PC-3 (cell line): ENCODE measurements at regions not wholly inside any gene's neighbourhood (a gene's known extent, or its start where the extent isn't known, plus 50 kb on each side); places are given as distances from the start of the nearest gene placed in this dataset.

Source experiments
- ATAC-seq: fragments of 200-7000 bp; cut with Tn5 transposase; 2 replicates; pipeline ENCODE4 v1.9.1; 2020; ENCODE audit warnings: mild to moderate bottlenecking, moderate library complexity
- BruUV-seq: library from RNA; stranded (reverse); fragments of 400-500 nt; replicated peaks from 2 replicates; lab custom pipeline; 2021; lab: Mats Ljungman, UMichigan
- CTCF ChIA-PET: fragments of 300-600 bp; sonication (Branson Sonifier 250); formaldehyde crosslinking; loops from one replicate; lab custom pipeline; 2022; ENCODE audit warnings: antibody characterized with exemption; lab: Charles Lee
- POLR2A ChIA-PET: fragments of 300-600 bp; sonication (Branson Sonifier 250); formaldehyde crosslinking; loops from one replicate; lab custom pipeline; 2022; ENCODE audit warnings: antibody characterized with exemption; ENCODE audit not compliant: unreplicated experiment; lab: Charles Lee
- DNase-seq: peaks from one replicate; pipeline ENCODE4 v3.0.0-alpha.2; 2015
- H2AFZ ChIP-seq: fragments of 300-600 bp; sonication (generic); 2 replicates; pipeline ENCODE4 v1.6.0; 2016; ENCODE audit warnings: antibody characterized with exemption, low read length
- H3F3A ChIP-seq: fragments of 300-600 bp; sonication (generic); one replicate; pipeline ENCODE4 v1.6.0; 2017; ENCODE audit warnings: antibody characterized with exemption, low read length, control low read depth, mild to moderate bottlenecking; ENCODE audit not compliant: unreplicated experiment
- H3K27ac ChIP-seq: fragments of 300-600 bp; sonication (generic); 2 replicates; pipeline ENCODE4 v1.5.1; 2016; ENCODE audit warnings: mild to moderate bottlenecking, low read length
- H3K27me3 ChIP-seq: fragments of 300-600 bp; sonication (generic); 2 replicates; pipeline ENCODE4 v1.6.1; 2016; ENCODE audit warnings: low read length, mixed read lengths
- H3K36me3 ChIP-seq: fragments of 300-600 bp; sonication (generic); 2 replicates; pipeline ENCODE4 v1.6.1; 2016; ENCODE audit warnings: low read depth, mixed run types, low read length, mixed read lengths
- H3K4me1 ChIP-seq: fragments of 300-600 bp; sonication (generic); 2 replicates; pipeline ENCODE4 v1.5.1; 2016; ENCODE audit warnings: low read length; ENCODE audit not compliant: insufficient read depth
- H3K4me2 ChIP-seq: fragments of 300-600 bp; sonication (generic); 2 replicates; pipeline ENCODE4 v1.6.0; 2016; ENCODE audit warnings: low read length
- H3K4me3 ChIP-seq: fragments of 300-600 bp; sonication (generic); 2 replicates; pipeline ENCODE4 v1.5.1; 2016; ENCODE audit warnings: mild to moderate bottlenecking, low read length, mixed read lengths
- H3K79me2 ChIP-seq: fragments of 300-600 bp; sonication (generic); 2 replicates; pipeline ENCODE4 v1.6.1; 2017; ENCODE audit warnings: low read length, mixed read lengths
- H3K9ac ChIP-seq: fragments of 300-600 bp; sonication (generic); 2 replicates; pipeline ENCODE4 v1.6.0; 2016; ENCODE audit warnings: mild to moderate bottlenecking, low read length
- H3K9me2 ChIP-seq: fragments of 300-600 bp; sonication (generic); replicated peaks from 2 replicates; pipeline ENCODE4 v1.6.1; 2016; ENCODE audit warnings: mixed run types, low read length, mixed read lengths
- H3K9me3 ChIP-seq: fragments of 300-600 bp; sonication (generic); 2 replicates; pipeline ENCODE4 v1.6.1; 2016; ENCODE audit warnings: low read length, mixed read lengths
- H4K20me1 ChIP-seq: fragments of 300-600 bp; sonication (generic); 2 replicates; pipeline ENCODE4 v1.6.1; 2016; ENCODE audit warnings: low read length, mixed read lengths
- CTCF ChIP-seq: fragments of 300-600 bp; sonication (generic); conservative IDR thresholded peaks from 2 replicates; pipeline ENCODE4 v1.5.1; 2017; ENCODE audit warnings: antibody characterized with exemption, low read depth, mild to moderate bottlenecking, low read length
- EZH2 ChIP-seq: fragments of 300-600 bp; sonication (generic); IDR thresholded peaks from one replicate; pipeline ENCODE4 v1.6.1; 2017; ENCODE audit warnings: antibody characterized with exemption, mild to moderate bottlenecking, low read length; ENCODE audit not compliant: unreplicated experiment
- EZH2phosphoT487 ChIP-seq: fragments of 300-600 bp; sonication (generic); IDR thresholded peaks from 2 replicates; pipeline ENCODE4 v1.6.1; 2018; ENCODE audit warnings: mild to moderate bottlenecking, antibody characterized with exemption, low read length, borderline replicate concordance
- intact Hi-C: fragments of 100-400 bp; cut with micrococcal nuclease; formaldehyde crosslinking; loops from 2 replicates; pipeline ENCODE4 v1.9.0; 2023

- no peaks in the 10 kb centered on the region for H3K36me3 ChIP-seq
- no peak overlapping the region for H3K9ac ChIP-seq
- no peak for TF ChIP-seq CTCF
- TF ChIP-seq EZH2 = no peak
- no peak for TF ChIP-seq EZH2phosphoT487
- H2AFZ ChIP-seq = no peak overlapping the region
- ChIA-PET CTCF (no interaction called here), POLR2A (no interaction called here)
- H3K79me2 ChIP-seq = no peaks in the 10 kb centered on the region
- H3K4me1 ChIP-seq = no peaks in the 10 kb centered on the region
- no peaks in the 10 kb centered on the region for H3K27me3 ChIP-seq
- H3K4me3 ChIP-seq = no peak overlapping the region
- no peaks in the 10 kb centered on the region for H3K9me2 ChIP-seq
- no peak overlapping the region for H3K4me2 ChIP-seq
- intact Hi-C loops = no loop called here
- no peaks in the 10 kb centered on the region for H3F3A ChIP-seq
- H4K20me1 ChIP-seq = no peaks in the 10 kb centered on the region
- no peaks in the 10 kb centered on the region for H3K9me3 ChIP-seq
- no TSS peak for BruUV-seq
- no peak overlapping the region for H3K27ac ChIP-seq
- ATAC-seq (no peak), DNase-seq (no peak)
Observed at GRCh38 chr20:11438412-11438811, 479.3 kb upstream of the BTBD3 start.

- Histone ChIP-seq H3K4me1 (no peaks in the 10 kb centered on the region), H3K4me3 (no peak overlapping the region), H4K20me1 (no peaks in the 10 kb centered on the region), H3K9ac (no peak overlapping the region), H3K9me2 (no peaks in the 10 kb centered on the region), H3F3A (no peaks in the 10 kb centered on the region), H3K27me3 (no peaks in the 10 kb centered on the region), H3K79me2 (no peaks in the 10 kb centered on the region), H3K36me3 (no peaks in the 10 kb centered on the region), H3K4me2 (no peak overlapping the region), H3K9me3 (no peaks in the 10 kb centered on the region), H2AFZ (no peak overlapping the region), H3K27ac (no peak overlapping the region)
- POLR2A ChIA-PET = no interaction called here
- no peak for TF ChIP-seq CTCF
- TF ChIP-seq EZH2phosphoT487 = no peak
- no peak for TF ChIP-seq EZH2
- intact Hi-C loops = no loop called here
- no TSS peak for BruUV-seq
- DNase-seq = no peak
- CTCF ChIA-PET = no interaction called here
- no peak for ATAC-seq
Observed at GRCh38 chr20:11443382-11444119, 474.1 kb upstream of the BTBD3 start.

GRCh38 chr20:11445161-11445560 is 472.5 kb upstream of the BTBD3 start:
- H3K36me3 ChIP-seq = no peaks in the 10 kb centered on the region
- no peak overlapping the region for H2AFZ ChIP-seq
- no TSS peak for BruUV-seq
- no peaks in the 10 kb centered on the region for H3K79me2 ChIP-seq
- DNase-seq (no peak), ATAC-seq (no peak)
- H3K27ac ChIP-seq = no peak overlapping the region
- H3F3A ChIP-seq = no peaks in the 10 kb centered on the region
- no peaks in the 10 kb centered on the region for H3K4me1 ChIP-seq
- ChIA-PET CTCF (no interaction called here), POLR2A (no interaction called here)
- intact Hi-C loops = no loop called here
- H3K9ac ChIP-seq = no peak overlapping the region
- H3K9me2 ChIP-seq = no peaks in the 10 kb centered on the region
- TF ChIP-seq CTCF (no peak), EZH2 (no peak), EZH2phosphoT487 (no peak)
- H4K20me1 ChIP-seq = no peaks in the 10 kb centered on the region
- H3K4me2 ChIP-seq = no peak overlapping the region
- no peaks in the 10 kb centered on the region for H3K9me3 ChIP-seq
- H3K4me3 ChIP-seq = no peak overlapping the region
- no peaks in the 10 kb centered on the region for H3K27me3 ChIP-seq
